ENCODE measurements at regions not wholly inside any gene's neighbourhood (a gene's known extent, or its start where the extent isn't known, plus 50 kb on each side); places are given as distances from the start of the nearest gene placed in this dataset.

GRCh38 chr7:119184124-119184788 is 959.8 kb downstream of the ANKRD7 start:
- TF ChIP-seq, protein P1, sequence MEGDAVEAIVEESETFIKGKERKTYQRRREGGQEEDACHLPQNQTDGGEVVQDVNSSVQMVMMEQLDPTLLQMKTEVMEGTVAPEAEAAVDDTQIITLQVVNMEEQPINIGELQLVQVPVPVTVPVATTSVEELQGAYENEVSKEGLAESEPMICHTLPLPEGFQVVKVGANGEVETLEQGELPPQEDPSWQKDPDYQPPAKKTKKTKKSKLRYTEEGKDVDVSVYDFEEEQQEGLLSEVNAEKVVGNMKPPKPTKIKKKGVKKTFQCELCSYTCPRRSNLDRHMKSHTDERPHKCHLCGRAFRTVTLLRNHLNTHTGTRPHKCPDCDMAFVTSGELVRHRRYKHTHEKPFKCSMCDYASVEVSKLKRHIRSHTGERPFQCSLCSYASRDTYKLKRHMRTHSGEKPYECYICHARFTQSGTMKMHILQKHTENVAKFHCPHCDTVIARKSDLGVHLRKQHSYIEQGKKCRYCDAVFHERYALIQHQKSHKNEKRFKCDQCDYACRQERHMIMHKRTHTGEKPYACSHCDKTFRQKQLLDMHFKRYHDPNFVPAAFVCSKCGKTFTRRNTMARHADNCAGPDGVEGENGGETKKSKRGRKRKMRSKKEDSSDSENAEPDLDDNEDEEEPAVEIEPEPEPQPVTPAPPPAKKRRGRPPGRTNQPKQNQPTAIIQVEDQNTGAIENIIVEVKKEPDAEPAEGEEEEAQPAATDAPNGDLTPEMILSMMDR (conservative IDR thresholded peaks at IDR 0.05; ENCODE audit: low read depth, low read length), result no peak
- no peak for TF ChIP-seq EZH2 (IDR thresholded peaks at IDR 0.05; ENCODE audit: borderline replicate concordance, low read depth, low read length, poor library complexity, severe bottlenecking)

Data from A673 (cell line).